ENCODE measurements at regions not wholly inside any gene's neighbourhood (a gene's known extent, or its start where the extent isn't known, plus 50 kb on each side); places are given as distances from the start of the nearest gene placed in this dataset.

DNA sequence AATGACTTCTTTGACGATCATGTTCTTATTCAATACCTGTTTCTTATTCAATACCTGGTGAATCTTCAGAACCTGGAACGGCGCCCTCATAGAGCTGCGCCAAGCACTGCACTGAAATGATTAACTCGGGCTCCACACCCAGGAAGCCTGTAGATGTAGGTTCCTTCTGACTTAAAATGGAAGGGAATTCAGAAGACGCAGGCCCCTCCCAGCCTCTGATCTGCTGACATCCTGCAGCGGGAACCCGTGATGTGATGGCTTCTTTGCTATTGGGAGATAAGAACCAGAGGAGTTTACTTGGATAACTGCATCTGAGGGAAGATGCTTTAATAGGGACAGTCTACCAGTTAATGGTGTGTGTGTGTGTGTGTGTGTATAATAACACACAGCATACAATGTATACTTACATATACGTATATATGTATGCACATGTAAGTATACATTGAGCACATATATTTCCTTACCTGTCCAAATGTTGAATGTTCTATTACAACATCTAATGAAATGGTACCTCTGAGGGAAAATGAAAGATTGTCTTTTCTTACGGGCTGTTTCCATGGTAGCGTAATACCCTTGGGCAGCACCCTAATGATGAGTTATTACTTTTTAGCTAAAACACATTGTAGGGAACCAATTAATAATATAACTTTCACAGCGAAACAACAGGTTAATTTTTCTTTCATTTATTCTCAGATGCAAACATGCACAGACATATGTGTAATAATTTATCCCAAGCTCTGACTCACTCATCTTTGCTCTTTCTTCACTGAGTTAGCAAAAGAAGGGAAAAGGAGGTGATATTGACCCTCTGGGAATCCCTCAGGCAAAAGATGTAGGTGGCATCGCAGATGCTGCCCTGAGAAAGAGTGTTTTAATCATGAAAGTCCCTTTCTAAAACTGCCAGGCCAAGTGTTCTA, 379.8 kb downstream of the SIPA1L2 start:
- H3K36me3 ChIP-seq: no peaks in the 10 kb centered on the region
- no peaks in the 10 kb centered on the region for H3K4me1 ChIP-seq
- H3K9me3 ChIP-seq: no peaks in the 10 kb centered on the region
- DNase-seq: no peak
- TF ChIP-seq POLR2A (IDR thresholded peaks at IDR 0.05): no peak
- TF ChIP-seq, protein P1, sequence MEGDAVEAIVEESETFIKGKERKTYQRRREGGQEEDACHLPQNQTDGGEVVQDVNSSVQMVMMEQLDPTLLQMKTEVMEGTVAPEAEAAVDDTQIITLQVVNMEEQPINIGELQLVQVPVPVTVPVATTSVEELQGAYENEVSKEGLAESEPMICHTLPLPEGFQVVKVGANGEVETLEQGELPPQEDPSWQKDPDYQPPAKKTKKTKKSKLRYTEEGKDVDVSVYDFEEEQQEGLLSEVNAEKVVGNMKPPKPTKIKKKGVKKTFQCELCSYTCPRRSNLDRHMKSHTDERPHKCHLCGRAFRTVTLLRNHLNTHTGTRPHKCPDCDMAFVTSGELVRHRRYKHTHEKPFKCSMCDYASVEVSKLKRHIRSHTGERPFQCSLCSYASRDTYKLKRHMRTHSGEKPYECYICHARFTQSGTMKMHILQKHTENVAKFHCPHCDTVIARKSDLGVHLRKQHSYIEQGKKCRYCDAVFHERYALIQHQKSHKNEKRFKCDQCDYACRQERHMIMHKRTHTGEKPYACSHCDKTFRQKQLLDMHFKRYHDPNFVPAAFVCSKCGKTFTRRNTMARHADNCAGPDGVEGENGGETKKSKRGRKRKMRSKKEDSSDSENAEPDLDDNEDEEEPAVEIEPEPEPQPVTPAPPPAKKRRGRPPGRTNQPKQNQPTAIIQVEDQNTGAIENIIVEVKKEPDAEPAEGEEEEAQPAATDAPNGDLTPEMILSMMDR (IDR thresholded peaks at IDR 0.05 in 8 of 11, conservative IDR thresholded peaks at IDR 0.05 in 3 of 11): no peak
- TF ChIP-seq POLR2AphosphoS5 (IDR thresholded peaks at IDR 0.05): no peak
- intact Hi-C loops (cut with DNase I; ENCODE audit: low total_unique reads): no loop called here
- no peak overlapping the region for H3K27ac ChIP-seq
- 70 to 84% (median 78%) methylated on average over 13 of the region's 13 CpGs for WGBS, 5 donors
- no peak overlapping the region for H3K4me3 ChIP-seq
- H3K27me3 ChIP-seq (replicated peaks in 1 of 7): peaks cover 0 to 35% (median 0%) of the 10 kb centered on the region in 7 donors

DNA sequence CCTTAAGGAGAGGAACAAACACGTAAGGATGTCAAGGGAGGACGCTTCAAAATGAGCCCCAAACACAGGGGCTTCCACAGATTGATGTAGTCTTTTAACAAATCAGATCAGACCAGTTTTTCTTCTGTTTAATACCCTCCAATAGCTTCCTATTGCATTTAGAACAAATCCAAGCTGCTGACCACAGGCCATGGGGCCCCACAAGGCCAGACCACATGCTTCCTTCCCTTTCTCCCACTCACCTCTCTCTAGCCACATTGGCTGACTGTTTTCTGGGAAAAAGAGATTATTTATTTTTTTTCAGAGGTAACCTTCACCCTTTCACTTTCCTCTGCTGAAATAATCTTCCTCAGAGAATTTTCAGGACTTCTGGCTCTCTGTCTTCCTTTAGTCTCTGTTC, 380.6 kb downstream of the SIPA1L2 start:
- 42 to 70% (median 45%) methylated on average over 2 of the region's 2 CpGs for WGBS, 5 donors
- TF ChIP-seq, protein P1 (IDR thresholded peaks at IDR 0.05 in 8 of 11, conservative IDR thresholded peaks at IDR 0.05 in 3 of 11): no peak
- TF ChIP-seq POLR2AphosphoS5 (IDR thresholded peaks at IDR 0.05) (no peak), POLR2A (IDR thresholded peaks at IDR 0.05) (no peak)

DNA sequence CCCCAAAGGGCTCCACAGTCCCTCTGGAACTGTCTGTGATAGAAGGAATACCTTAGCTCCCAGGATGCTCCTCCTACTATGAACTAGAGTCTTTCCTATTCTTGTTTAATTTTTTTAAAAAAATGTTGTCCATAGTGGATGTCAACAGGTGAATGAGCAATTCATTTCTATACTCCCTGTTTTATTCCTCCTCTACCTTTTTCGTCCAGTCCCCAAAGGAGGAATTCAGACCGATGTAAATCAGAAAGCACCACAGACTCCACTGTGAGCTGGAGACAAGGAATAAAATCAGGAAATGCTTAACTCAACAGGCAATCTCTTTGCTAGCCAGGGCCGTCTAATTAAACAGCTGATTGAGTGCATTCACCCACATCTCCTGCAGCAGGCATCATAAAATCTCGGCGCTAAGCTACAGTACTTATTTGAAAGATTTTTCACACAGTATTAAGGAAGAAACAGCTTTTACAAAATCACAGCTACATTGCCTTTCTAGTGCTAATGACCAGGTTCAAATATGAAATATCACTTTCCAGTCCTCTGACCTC, 381.6 kb downstream of the SIPA1L2 start:
- Histone ChIP-seq H3K4me3 (no peak overlapping the region), H3K27me3 (replicated peaks in 1 of 7) (peaks cover 0 to 29% (median 0%) of the 10 kb centered on the region in 7 donors), H3K27ac (no peak overlapping the region), H3K36me3 (no peaks in the 10 kb centered on the region), H3K4me1 (no peaks in the 10 kb centered on the region), H3K9me3 (no peaks in the 10 kb centered on the region)
- 51 to 74% (median 56%) methylated on average over 5 of the region's 5 CpGs for WGBS, 5 donors
- intact Hi-C loops (cut with DNase I; ENCODE audit: low total_unique reads): no loop called here
- no peak for DNase-seq
- TF ChIP-seq, protein P1 (IDR thresholded peaks at IDR 0.05 in 8 of 11, conservative IDR thresholded peaks at IDR 0.05 in 3 of 11): no peak
- TF ChIP-seq POLR2AphosphoS5 (IDR thresholded peaks at IDR 0.05): no peak
- TF ChIP-seq POLR2A (IDR thresholded peaks at IDR 0.05): no peak

More for the DNA sequence above, 380.6 kb downstream of the SIPA1L2 start:
- no peaks in the 10 kb centered on the region for H3K4me1 ChIP-seq
- no peaks in the 10 kb centered on the region for H3K36me3 ChIP-seq
- H3K27me3 ChIP-seq (replicated peaks in 1 of 7): peaks cover 0 to 35% (median 0%) of the 10 kb centered on the region in 7 donors
- intact Hi-C loops (cut with DNase I; ENCODE audit: low total_unique reads): no loop called here
- H3K9me3 ChIP-seq: no peaks in the 10 kb centered on the region
- H3K4me3 ChIP-seq: no peak overlapping the region
- no peak overlapping the region for H3K27ac ChIP-seq
- no peak for DNase-seq

DNA sequence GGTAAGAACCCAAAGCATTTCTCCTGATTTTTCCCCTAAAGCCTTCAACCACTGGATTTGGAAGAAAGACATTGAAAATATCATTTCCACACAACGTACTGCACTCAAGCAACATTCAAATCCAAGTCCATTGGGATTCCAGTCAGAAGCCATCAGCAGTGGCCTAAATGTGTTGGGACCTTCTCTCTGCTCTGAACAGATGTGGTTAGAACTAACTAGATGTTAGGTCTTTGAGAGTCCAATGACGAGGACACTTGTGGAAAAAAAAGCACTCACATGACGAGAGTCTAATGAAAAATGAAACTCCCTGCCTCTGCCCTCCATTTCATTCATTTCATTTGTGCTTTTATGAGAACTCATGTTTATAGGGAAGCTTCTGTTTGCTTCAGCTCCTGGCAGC, 382.3 kb downstream of the SIPA1L2 start:
- intact Hi-C loops (cut with DNase I; ENCODE audit: low total_unique reads): no loop called here
- Histone ChIP-seq H3K36me3 (no peaks in the 10 kb centered on the region), H3K27ac (no peak overlapping the region), H3K9me3 (no peaks in the 10 kb centered on the region), H3K4me1 (no peaks in the 10 kb centered on the region), H3K4me3 (no peak overlapping the region), H3K27me3 (replicated peaks in 1 of 7) (peaks cover 0 to 27% (median 0%) of the 10 kb centered on the region in 7 donors)
- no peak for DNase-seq
- 51 to 78% (median 65%) methylated on average over 3 of the region's 3 CpGs for WGBS, 5 donors
- TF ChIP-seq POLR2AphosphoS5 (IDR thresholded peaks at IDR 0.05) (no peak), POLR2A (IDR thresholded peaks at IDR 0.05) (no peak)
- TF ChIP-seq, protein P1 (IDR thresholded peaks at IDR 0.05 in 8 of 11, conservative IDR thresholded peaks at IDR 0.05 in 3 of 11): no peak
